ENCODE measurements at regions not wholly inside any gene's neighbourhood (a gene's known extent, or its start where the extent isn't known, plus 50 kb on each side); places are given as distances from the start of the nearest gene placed in this dataset.

DNA sequence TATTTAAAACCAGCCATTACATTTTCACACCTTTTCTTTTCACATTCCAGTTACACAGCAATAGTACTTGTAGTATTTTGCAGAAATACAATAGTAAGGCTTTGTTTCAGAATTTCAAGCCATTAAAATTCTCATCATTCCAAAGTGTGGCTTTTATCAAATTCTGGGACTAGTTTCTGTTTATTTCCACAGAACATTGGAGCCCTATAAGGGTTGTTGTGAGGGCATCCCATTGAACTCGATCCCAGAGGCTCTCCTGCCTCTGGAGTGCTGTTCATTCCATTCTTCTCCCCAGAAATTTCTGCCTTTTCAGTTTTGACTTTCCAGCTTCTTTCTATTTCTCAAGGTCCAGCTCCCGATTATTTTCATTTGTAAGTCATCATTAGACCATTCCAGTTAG, 645.5 kb downstream of the ADGRL2 start:
- no peak for TF ChIP-seq POLR2A (IDR thresholded peaks at IDR 0.05; ENCODE audit: low read depth, low read length)
- no peak for TF ChIP-seq POLR2AphosphoS5 (IDR thresholded peaks at IDR 0.05; ENCODE audit: low read depth, low read length)
